ENCODE measurements at regions not wholly inside any gene's neighbourhood (a gene's known extent, or its start where the extent isn't known, plus 50 kb on each side); places are given as distances from the start of the nearest gene placed in this dataset.
"Not testable (repeated sequence)": the region's sequence is repeated elsewhere in the genome, so short reads cannot be mapped to it uniquely, and the experiment has no call there.

DNA sequence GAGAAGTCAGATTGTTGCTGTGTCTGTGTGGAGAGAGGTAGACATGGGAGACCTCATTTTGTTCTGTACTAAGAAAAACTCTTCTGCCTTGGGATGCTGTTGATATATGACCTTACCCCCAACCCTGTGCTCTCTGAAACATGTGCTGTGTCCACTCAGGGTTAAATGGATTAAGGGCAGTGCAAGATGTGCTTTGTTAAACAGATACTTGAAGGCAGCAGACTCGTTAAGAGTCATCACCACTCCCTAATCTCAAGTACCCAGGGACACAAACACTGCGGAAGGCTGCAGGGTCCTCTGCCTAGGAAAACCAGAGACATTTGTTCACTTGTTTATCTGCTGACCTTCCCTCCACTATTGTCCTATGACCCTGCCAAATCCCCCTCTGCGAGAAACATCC lies 1183.5 kb downstream of the FOXD4L5 start:
- TF ChIP-seq POLR2A (IDR thresholded peaks at IDR 0.05); POLR2AphosphoS5 (IDR thresholded peaks at IDR 0.05); EP300 (IDR thresholded peaks at IDR 0.05; ENCODE audit: low read depth): not testable (repeated sequence)
- TF ChIP-seq, protein P1, sequence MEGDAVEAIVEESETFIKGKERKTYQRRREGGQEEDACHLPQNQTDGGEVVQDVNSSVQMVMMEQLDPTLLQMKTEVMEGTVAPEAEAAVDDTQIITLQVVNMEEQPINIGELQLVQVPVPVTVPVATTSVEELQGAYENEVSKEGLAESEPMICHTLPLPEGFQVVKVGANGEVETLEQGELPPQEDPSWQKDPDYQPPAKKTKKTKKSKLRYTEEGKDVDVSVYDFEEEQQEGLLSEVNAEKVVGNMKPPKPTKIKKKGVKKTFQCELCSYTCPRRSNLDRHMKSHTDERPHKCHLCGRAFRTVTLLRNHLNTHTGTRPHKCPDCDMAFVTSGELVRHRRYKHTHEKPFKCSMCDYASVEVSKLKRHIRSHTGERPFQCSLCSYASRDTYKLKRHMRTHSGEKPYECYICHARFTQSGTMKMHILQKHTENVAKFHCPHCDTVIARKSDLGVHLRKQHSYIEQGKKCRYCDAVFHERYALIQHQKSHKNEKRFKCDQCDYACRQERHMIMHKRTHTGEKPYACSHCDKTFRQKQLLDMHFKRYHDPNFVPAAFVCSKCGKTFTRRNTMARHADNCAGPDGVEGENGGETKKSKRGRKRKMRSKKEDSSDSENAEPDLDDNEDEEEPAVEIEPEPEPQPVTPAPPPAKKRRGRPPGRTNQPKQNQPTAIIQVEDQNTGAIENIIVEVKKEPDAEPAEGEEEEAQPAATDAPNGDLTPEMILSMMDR (IDR thresholded peaks at IDR 0.05) = not testable (repeated sequence)
